Psoas muscle (tissue), 7 donors: ENCODE measurements at regions not wholly inside any gene's neighbourhood (a gene's known extent, or its start where the extent isn't known, plus 50 kb on each side); places are given as distances from the start of the nearest gene placed in this dataset.

ENCODE experiments used
- ATAC-seq, 4 donors: fragments of 200-7000 bp; cut with Tn5 transposase; one replicate each; pipeline ENCODE4 v1.9.1; 2020; ENCODE audit warnings: moderate library complexity in 3 of 4, mild to moderate bottlenecking in 2 of 4
- DNase-seq, 2 donors: peaks; one replicate each; pipeline ENCODE4 v3.0.0-alpha.2; 2020
- H3K27ac ChIP-seq: fragments of 200-600 bp; one replicate; pipeline ENCODE4 v1.8.0; 2022
- H3K27me3 ChIP-seq, 3 donors: fragments of 200-600 bp in 1 of 3; one replicate each; pipeline versions ENCODE4 v1.6.1 to v1.8.0; 2013 to 2022; ENCODE audit warnings: low read length in 2 of 3, mild to moderate bottlenecking in 2 of 3, moderate library complexity in 1 of 3; ENCODE audit not compliant: insufficient read depth in 3 of 3
- H3K36me3 ChIP-seq, 2 donors: fragments of 200-600 bp in 1 of 2; one replicate each; pipeline versions ENCODE4 v1.6.1 to v1.8.0; 2013 to 2022; ENCODE audit warnings: low read depth in 1 of 2, mild to moderate bottlenecking in 1 of 2, moderate library complexity in 1 of 2; ENCODE audit not compliant: insufficient read depth in 1 of 2
- H3K4me1 ChIP-seq: fragments of 200-600 bp; one replicate; pipeline ENCODE4 v1.8.0; 2022
- H3K4me3 ChIP-seq: fragments of 200-600 bp; one replicate; pipeline ENCODE4 v1.8.0; 2022; ENCODE audit warnings: mild to moderate bottlenecking
- H3K9me3 ChIP-seq: fragments of 200-600 bp; one replicate; pipeline ENCODE4 v1.8.0; 2022
- CTCF ChIP-seq: fragments of 200-600 bp; IDR thresholded peaks from one replicate; pipeline ENCODE4 v1.8.0; 2022; ENCODE audit warnings: antibody characterized with exemption
- whole genome bisulfite sequencing, 3 donors: extraction: QIAGEN DNeasy Blood & Tissue Kit; methylation state at CpG; one replicate each; pipeline versions ENCODE4 v1.1.6 to v1.1.7; 2013; 5-methylcytosine and 5-hydroxymethylcytosine counted together
- intact Hi-C, 2 donors: fragments of 100-400 bp; cut with DNase I; formaldehyde crosslinking; loops; one replicate each; pipeline versions ENCODE4 v1.11.0 to v1.14.2; 2022
- donor health status: healthy with polysubstance abuse.
- donor health status: DM: no; HTN: no; CAD: no; lungs with moderate emphysema.
- donor health status: Bipolar disorder and iron deficiency.
- donor health status: healthy.
- donor health status: DM: yes; HTN: yes; CAD: no.
- donor health status: DM: no; HTN: no; CAD: no.
- donor health status: DM: yes; HTN: yes; CAD: no.

- TF ChIP-seq CTCF = no peak
- ATAC-seq (no peak), DNase-seq (no peak)
- no peak overlapping the region for H3K27ac ChIP-seq
- intact Hi-C loops = no loop called here
- WGBS, 3 donors = 80 to 84% (median 80%) methylated on average over 3 of the region's 3 CpGs
- H3K36me3 ChIP-seq = no peaks in the 10 kb centered on the region
- H3K4me3 ChIP-seq = no peak overlapping the region
- H3K9me3 ChIP-seq = peaks cover 4% of the 10 kb centered on the region
- H3K27me3 ChIP-seq = no peaks in the 10 kb centered on the region
- H3K4me1 ChIP-seq = no peaks in the 10 kb centered on the region
These were observed 944.7 kb downstream of the MCTP2 start for GRCh38 chr15:95175914-95176658.

GRCh38 chr15:95176794-95177577, 945.6 kb downstream of the MCTP2 start:
- intact Hi-C loops = no loop called here
- Histone ChIP-seq H3K4me1 (no peaks in the 10 kb centered on the region), H3K36me3 (no peaks in the 10 kb centered on the region), H3K9me3 (peaks cover 5% of the 10 kb centered on the region), H3K27ac (no peak overlapping the region), H3K27me3 (no peaks in the 10 kb centered on the region), H3K4me3 (no peak overlapping the region)
- no peak for TF ChIP-seq CTCF
- WGBS, 3 donors = 75 to 79% (median 77%) methylated on average over 6 of the region's 6 CpGs
- no peak for ATAC-seq
- no peak for DNase-seq

DNA sequence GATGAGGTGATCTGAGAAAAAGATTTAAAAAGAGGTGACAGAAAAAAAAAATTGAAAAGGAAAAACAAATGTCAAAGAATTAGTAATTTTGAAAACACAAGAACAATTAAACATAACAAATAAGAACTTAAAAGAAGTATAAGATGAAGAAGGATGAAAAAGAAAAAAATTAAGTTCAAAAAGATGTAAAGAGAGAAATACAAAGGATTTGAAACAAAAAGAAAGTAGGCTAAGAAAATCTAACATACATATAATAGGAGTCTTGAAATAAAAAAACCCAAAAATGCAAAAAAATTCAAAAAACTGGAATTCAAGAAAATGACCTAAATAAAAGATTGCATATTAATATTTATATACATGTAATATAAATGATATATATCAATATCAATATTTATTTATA, 949.2 kb downstream of the MCTP2 start:
- no peak for ATAC-seq
- TF ChIP-seq CTCF = no peak
- no peak for DNase-seq

GRCh38 chr15:95182091-95182490, 950.7 kb downstream of the MCTP2 start:
- Histone ChIP-seq H3K9me3 (peaks cover 5% of the 10 kb centered on the region), H3K4me3 (no peak overlapping the region), H3K27me3 (no peaks in the 10 kb centered on the region), H3K36me3 (no peaks in the 10 kb centered on the region), H3K27ac (no peak overlapping the region), H3K4me1 (no peaks in the 10 kb centered on the region)
- intact Hi-C loops = no loop called here
- TF ChIP-seq CTCF = no peak
- DNase-seq = no peak
- 84 to 94% (median 88%) methylated on average over 1 of the region's 1 CpG for WGBS, 3 donors
- no peak for ATAC-seq

More for the DNA sequence above, 949.2 kb downstream of the MCTP2 start:
- intact Hi-C loops = no loop called here
- no peaks in the 10 kb centered on the region for H3K4me1 ChIP-seq
- H3K27me3 ChIP-seq = no peaks in the 10 kb centered on the region
- no peak overlapping the region for H3K27ac ChIP-seq
- peaks cover 5% of the 10 kb centered on the region for H3K9me3 ChIP-seq
- H3K36me3 ChIP-seq = no peaks in the 10 kb centered on the region
- H3K4me3 ChIP-seq = no peak overlapping the region
